ELF-1 (cell line): ENCODE measurements at regions not wholly inside any gene's neighbourhood (a gene's known extent, or its start where the extent isn't known, plus 50 kb on each side); places are given as distances from the start of the nearest gene placed in this dataset.

Experiments used
- DNase-seq: peaks from one replicate; pipeline ENCODE4 v3.0.0-alpha.2; 2016; ENCODE audit warnings: low read depth, low spot score

GRCh38 chr13:88395804-88396203 lies 724.6 kb downstream of the SLITRK5 start:
- no peak for DNase-seq

DNA sequence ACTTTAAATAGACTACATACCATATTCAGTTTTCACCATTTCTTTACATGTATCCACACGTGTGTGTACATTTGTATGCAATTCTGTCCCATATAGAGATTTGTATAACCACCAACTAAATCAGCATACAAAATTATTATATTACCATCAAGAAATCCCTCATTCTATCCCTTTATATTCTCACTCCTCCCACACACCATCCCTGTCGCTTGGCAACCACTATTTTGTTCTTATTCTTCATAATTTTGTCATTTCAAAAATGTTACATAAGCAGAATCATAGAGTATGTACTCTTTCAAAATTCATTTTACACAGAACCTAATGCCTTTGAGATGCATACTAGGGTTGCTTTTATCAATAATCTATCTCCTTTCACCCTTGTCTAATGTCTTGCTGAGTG lies 740.5 kb downstream of the SLITRK5 start:
- DNase-seq, result no peak

- DNase-seq, result no peak
Observed at GRCh38 chr13:88417801-88418200, 746.6 kb downstream of the SLITRK5 start.

- DNase-seq, result no peak
Observed at GRCh38 chr13:88424463-88424862, 753.3 kb downstream of the SLITRK5 start.

DNA sequence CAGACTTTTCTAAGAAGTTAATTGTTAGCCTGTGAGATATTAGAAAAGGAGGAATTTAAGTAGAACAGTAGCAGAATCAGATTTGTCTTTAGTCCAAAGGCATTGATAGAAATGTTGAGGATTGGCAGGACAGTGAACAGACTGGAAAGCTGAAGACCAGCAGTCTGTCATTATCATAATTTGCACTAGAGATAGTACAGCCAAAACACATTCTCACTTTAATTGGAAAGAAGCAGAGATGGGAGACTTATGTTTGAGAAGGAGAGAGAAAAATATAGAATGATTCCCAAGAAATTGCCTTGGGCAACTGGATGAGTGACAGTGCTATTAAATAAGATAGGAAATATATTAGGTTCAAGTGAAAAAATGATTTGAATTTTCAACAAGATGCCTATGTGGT lies 755.5 kb downstream of the SLITRK5 start:
- DNase-seq, result no peak

GRCh38 chr13:88429862-88430261 lies 758.7 kb downstream of the SLITRK5 start:
- DNase-seq, result no peak

GRCh38 chr13:88434953-88435352 lies 763.8 kb downstream of the SLITRK5 start:
- no peak for DNase-seq

- DNase-seq, result no peak
Observed at GRCh38 chr13:88436974-88437373, 765.8 kb downstream of the SLITRK5 start.

DNA sequence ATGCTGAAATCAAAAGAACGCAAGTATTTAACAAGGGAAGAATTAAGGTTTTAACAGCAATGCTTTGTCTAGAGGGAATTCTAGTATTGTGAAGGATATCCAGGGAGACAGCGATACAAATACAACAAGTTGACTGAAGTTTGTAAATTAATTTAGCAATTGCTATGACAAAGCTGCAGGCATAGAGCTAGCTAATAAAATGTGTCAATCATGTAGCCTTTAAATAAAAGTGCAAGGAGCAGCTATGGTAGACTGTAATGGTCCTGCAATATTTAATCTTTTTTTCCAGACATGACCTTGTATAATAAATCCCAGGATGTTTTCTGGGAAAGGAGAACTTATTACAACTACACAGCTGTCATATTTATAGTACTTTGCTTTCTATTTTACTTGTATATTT lies 779.3 kb downstream of the SLITRK5 start:
- no peak for DNase-seq

DNA sequence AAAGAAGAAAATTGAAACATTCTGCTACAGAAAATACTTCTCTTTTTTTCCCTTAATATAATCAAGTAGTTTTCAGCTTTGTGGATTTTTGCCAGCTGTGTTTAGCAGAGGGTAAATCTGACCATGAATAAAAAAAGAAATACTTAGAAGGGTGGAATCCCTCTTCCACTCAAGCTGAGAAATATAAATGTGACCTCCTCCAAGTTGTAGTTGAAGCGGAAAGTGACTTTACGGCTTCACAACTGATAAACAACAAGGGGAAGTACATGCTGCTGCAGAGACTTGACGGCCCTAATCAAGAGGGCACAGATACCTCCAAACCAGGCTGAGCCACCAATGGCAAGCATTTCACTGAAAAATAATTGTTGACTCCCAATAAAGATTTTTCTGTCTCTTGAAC lies 785.0 kb downstream of the SLITRK5 start:
- DNase-seq, result no peak

DNA sequence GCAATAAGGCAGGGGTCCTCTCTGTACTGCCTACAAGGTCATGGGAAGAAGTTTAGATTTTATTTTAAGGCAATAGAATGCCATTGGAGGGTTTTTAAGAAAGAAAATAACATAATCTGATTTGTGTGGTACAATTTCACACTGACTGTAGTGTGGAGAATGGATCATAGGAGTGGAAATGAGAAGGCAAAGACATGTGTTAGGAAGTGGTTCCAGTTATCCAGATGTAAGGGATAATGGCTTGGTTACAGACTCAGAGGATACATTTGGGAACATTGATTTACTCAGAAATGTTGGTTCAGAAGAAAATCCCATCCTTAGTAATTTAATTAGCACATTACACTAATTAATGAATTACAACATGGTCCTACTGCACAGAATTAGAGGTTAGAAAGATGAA lies 788.2 kb downstream of the SLITRK5 start:
- DNase-seq, result no peak

- peak; percentile 22 for DNase-seq
Observed at GRCh38 chr13:88461272-88462009, 790.3 kb downstream of the SLITRK5 start.

DNA sequence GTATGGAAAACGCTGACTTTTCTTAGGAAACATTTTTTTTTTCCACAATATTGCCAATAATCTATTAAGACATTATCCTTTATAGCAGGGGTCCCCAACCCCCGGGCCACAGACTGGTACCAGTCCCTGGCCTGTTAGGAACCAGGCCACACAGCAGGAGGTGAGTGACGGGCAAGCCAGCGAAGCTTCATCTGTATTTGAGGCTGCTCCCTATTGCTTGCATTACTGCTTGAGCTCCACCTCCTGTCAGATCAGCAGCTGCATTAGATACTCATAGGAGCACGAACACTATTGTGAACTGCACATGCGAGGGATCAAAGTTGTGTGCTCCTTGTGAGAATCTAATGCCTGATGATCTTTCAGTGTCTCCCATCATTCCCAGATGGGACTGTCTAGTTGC lies 793.7 kb downstream of the SLITRK5 start:
- no peak for DNase-seq

DNA sequence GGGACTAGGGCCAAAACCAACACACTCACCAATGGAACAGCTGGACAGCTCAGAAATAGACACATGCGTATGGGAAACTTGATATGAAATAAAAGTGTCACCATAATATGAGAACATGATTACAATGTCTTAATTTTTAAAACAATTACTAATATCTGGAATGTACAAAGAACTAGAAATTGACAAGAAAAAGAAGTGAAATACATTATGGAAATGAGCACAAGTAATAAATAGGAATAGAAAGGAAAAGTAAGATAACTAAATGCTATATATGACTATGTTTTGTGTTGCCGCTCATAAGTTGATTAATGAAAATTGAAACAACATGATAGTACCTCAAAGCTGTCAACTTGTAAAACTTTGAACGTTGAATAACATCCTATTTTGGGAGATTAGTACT lies 801.1 kb downstream of the SLITRK5 start:
- DNase-seq, result no peak

DNA sequence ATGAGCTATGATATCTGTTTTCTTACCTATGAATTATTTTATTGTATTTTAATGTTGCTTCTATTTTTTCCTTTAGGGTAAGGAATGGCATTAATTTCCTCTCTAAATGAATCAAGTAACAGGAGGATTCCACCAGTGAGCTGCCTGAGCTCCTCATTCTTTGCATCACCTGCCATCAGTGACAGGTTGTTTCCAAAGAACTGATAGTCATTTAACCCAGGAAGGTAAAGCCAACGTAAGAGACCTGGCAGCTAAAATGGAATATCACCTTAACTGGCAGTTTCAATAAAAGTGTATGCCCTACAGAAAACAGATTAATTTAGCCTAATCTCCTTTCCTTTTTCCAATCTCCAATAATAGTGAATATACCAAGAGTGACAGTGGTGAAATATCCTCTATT lies 812.0 kb downstream of the SLITRK5 start:
- DNase-seq, result no peak

- no peak for DNase-seq
Observed at GRCh38 chr13:88507909-88508308, 836.7 kb downstream of the SLITRK5 start.

DNA sequence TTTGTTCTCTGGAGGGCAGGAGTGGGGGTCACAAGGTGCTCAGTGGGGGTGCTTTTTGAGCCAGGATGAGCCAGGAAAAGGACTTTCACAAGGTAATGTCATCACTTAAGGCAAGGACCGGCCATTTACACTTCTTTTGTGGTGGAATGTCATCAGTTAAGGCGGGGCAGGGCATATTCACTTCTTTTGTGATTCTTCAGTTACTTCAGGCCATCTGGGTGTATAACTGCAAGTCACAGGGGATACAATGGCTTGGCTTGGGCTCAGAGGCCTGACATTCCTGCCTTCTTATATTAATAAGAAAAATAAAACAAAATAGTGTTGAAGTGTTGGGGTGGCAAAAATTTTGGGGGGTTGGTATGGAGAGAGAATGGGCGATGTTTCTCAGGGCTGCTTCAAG lies 841.8 kb downstream of the SLITRK5 start:
- DNase-seq, result peak; percentile 15

GRCh38 chr13:88526186-88526852 lies 855.1 kb downstream of the SLITRK5 start:
- DNase-seq, result peak; percentile 30

DNA sequence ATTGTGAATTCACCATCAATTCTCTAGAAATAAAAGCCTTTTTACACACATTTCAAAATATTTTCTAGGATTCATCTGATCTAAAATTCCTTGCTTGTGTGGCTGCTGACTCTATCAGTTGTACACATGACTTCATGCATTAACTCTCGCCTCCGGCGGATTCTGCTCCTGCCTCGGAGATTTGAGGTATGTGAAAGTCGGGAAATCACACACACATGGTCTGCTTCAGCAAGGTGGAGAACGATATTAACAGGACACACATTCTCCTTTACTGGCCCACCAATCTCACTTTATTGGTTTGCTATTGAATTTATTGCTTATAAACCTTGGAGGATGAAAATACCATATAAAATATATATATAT lies 855.7 kb downstream of the SLITRK5 start:
- DNase-seq, result no peak

- DNase-seq, result no peak
Observed at GRCh38 chr13:88541994-88542393, 870.8 kb downstream of the SLITRK5 start.

DNA sequence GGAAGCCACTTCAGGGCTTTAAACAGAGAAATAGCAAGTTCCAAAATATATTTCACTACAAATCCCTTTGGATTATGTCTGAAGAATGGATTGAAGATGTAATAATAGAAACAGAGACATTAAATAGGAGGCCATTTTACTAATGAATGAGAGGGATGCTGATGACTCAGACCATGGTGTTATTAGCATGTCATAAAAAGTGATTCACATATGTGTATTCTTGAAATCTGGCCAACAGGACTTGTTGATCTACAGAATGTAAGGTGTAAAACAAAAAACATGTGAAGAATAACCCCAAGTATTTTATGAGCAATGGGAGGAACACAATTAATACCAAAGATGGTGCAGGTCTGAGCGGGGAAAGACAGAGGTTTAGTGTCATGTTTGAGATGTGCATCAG lies 873.7 kb downstream of the SLITRK5 start:
- DNase-seq, result no peak

DNA sequence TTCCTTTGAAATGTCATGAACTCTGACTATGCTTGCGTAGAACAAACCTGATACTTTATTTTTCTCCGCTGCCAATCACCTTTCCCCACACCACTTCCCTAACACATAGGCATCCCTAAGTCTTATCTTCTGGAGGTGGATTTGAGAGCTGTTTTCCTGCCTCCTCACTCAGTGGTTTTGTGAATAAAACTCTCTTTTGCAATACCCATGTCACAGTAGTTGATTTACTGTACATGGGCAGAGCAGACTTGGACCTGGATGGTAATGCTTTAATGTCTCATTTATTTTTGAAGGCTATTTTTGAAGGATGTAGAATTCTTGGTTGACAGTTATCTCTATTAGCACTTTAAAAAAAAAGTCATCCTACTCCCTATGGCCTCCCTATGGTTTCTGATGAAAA lies 881.8 kb downstream of the SLITRK5 start:
- DNase-seq, result no peak

DNA sequence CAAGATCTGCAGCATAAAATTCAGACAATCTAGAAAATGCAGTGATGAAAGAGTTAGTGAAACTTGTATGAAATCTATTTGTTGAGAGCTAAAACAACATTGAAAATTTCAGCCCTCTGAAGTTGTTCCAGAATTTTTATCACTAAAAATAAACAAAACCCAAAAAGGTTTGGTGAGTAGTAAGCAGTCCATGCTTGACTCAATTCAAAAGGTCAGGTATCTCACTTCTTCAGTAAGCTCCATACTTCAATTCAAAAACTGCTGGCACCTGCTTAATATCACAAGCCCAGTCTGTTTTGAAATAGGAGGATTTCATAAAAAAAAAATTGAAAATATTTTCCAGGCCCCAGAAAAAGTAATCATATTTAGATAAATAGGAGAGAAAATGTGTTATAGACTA lies 894.4 kb downstream of the SLITRK5 start:
- DNase-seq, result no peak

- no peak for DNase-seq
Observed at GRCh38 chr13:88585861-88586260, 914.7 kb downstream of the SLITRK5 start.
